ENCODE measurements at regions not wholly inside any gene's neighbourhood (a gene's known extent, or its start where the extent isn't known, plus 50 kb on each side); places are given as distances from the start of the nearest gene placed in this dataset.

- Histone ChIP-seq H3K36me3 (no peaks in the 10 kb centered on the region), H3K9me3 (ENCODE audit: low read depth) (no peaks in the 10 kb centered on the region), H3K27ac (no peak overlapping the region), H3K4me3 (no peak overlapping the region), H3K4me1 (ENCODE audit: low read depth) (no peaks in the 10 kb centered on the region), H3K27me3 (no peaks in the 10 kb centered on the region)
- no peak for DNase-seq (ENCODE audit: low read depth in 1 of 2, low spot score in 1 of 2)
- TF ChIP-seq CTCF (IDR thresholded peaks at IDR 0.05; ENCODE audit: low read depth, low read length): no peak
Observed at GRCh38 chr15:29624271-29624670, 198.0 kb downstream of the TJP1 start.

GRCh38 chr15:29623116-29623639, 199.1 kb downstream of the TJP1 start:
- no peak overlapping the region for H3K27ac ChIP-seq
- H3K9me3 ChIP-seq (ENCODE audit: low read depth): no peaks in the 10 kb centered on the region
- H3K27me3 ChIP-seq: no peaks in the 10 kb centered on the region
- H3K4me1 ChIP-seq (ENCODE audit: low read depth): no peaks in the 10 kb centered on the region
- H3K36me3 ChIP-seq: no peaks in the 10 kb centered on the region
- no peak for DNase-seq (ENCODE audit: low read depth in 1 of 2, low spot score in 1 of 2)
- no peak overlapping the region for H3K4me3 ChIP-seq
- TF ChIP-seq CTCF (IDR thresholded peaks at IDR 0.05; ENCODE audit: low read depth, low read length): no peak

GRCh38 chr15:29622637-29623036, 199.6 kb downstream of the TJP1 start:
- no peaks in the 10 kb centered on the region for H3K36me3 ChIP-seq
- H3K9me3 ChIP-seq (ENCODE audit: low read depth): no peaks in the 10 kb centered on the region
- DNase-seq (ENCODE audit: low read depth in 1 of 2, low spot score in 1 of 2): no peak
- TF ChIP-seq CTCF (IDR thresholded peaks at IDR 0.05; ENCODE audit: low read depth, low read length): no peak
- no peak overlapping the region for H3K4me3 ChIP-seq
- H3K27ac ChIP-seq: no peak overlapping the region
- H3K4me1 ChIP-seq (ENCODE audit: low read depth): no peaks in the 10 kb centered on the region
- no peaks in the 10 kb centered on the region for H3K27me3 ChIP-seq

GRCh38 chr15:29621616-29622015, 200.7 kb downstream of the TJP1 start:
- TF ChIP-seq CTCF (IDR thresholded peaks at IDR 0.05; ENCODE audit: low read depth, low read length): no peak
- Histone ChIP-seq H3K27ac (no peak overlapping the region), H3K4me1 (ENCODE audit: low read depth) (no peaks in the 10 kb centered on the region), H3K9me3 (ENCODE audit: low read depth) (no peaks in the 10 kb centered on the region), H3K36me3 (no peaks in the 10 kb centered on the region), H3K27me3 (no peaks in the 10 kb centered on the region), H3K4me3 (no peak overlapping the region)
- DNase-seq (ENCODE audit: low read depth in 1 of 2, low spot score in 1 of 2): peak in 1 of 2 donors; percentile 63

- no peak for TF ChIP-seq CTCF (IDR thresholded peaks at IDR 0.05; ENCODE audit: low read depth, low read length)
- no peaks in the 10 kb centered on the region for H3K4me1 ChIP-seq (ENCODE audit: low read depth)
- H3K36me3 ChIP-seq: no peaks in the 10 kb centered on the region
- DNase-seq (ENCODE audit: low read depth in 1 of 2, low spot score in 1 of 2): no peak
- no peaks in the 10 kb centered on the region for H3K27me3 ChIP-seq
- H3K27ac ChIP-seq: no peak overlapping the region
- H3K4me3 ChIP-seq: no peak overlapping the region
- no peaks in the 10 kb centered on the region for H3K9me3 ChIP-seq (ENCODE audit: low read depth)
Observed at GRCh38 chr15:29618586-29618985, 203.7 kb downstream of the TJP1 start.

GRCh38 chr15:29616512-29616911, 205.8 kb downstream of the TJP1 start:
- Histone ChIP-seq H3K27me3 (no peaks in the 10 kb centered on the region), H3K27ac (no peak overlapping the region)

More at GRCh38 chr15:29616512-29616911, 205.8 kb downstream of the TJP1 start:
- no peak for TF ChIP-seq CTCF (IDR thresholded peaks at IDR 0.05; ENCODE audit: low read depth, low read length)
- no peaks in the 10 kb centered on the region for H3K9me3 ChIP-seq (ENCODE audit: low read depth)
- no peaks in the 10 kb centered on the region for H3K4me1 ChIP-seq (ENCODE audit: low read depth)
- no peak for DNase-seq (ENCODE audit: low read depth in 1 of 2, low spot score in 1 of 2)
- H3K4me3 ChIP-seq: no peak overlapping the region
- H3K36me3 ChIP-seq: no peaks in the 10 kb centered on the region

All from cardiac muscle cell (in vitro differentiated cells and primary cell).